GM19324 (cell line): ENCODE measurements at regions not wholly inside any gene's neighbourhood (a gene's known extent, or its start where the extent isn't known, plus 50 kb on each side); places are given as distances from the start of the nearest gene placed in this dataset.
"Not testable (repeated sequence)": the region's sequence is repeated elsewhere in the genome, so short reads cannot be mapped to it uniquely, and the experiment has no call there.

Source experiments
- ATAC-seq: cut with Tn5 transposase; IDR thresholded peaks from one replicate; pipeline ENCODE4 v1.9.1; 2021; ENCODE audit warnings: mild to moderate bottlenecking, moderate library complexity; ENCODE audit not compliant: unreplicated experiment, low FRiP score

DNA sequence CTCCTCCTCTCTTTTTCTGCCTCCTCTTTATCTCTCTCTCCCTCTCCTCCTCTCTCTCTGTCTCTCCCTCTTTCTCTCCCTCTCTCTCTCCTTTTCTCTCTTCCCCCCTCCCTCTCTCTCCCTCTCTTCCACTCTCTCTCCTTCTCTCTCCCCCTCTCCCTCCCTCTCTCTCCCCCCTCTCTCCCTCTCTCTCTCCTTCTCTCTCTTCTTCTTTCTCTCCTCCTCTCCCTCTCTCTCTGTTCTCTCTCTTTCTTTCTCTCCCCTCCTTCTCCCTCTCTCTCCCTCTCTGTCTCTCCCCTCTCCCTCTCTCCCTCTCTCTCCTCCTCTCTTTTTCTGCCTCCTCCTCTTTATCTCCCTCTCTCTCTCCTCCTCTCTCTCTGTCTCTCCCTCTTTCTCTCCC, 197.4 kb downstream of the UQCRFS1 start:
- ATAC-seq, result no peak

GRCh38 chr19:29014857-29015436, 198.0 kb downstream of the UQCRFS1 start:
- ATAC-seq, result no peak

DNA sequence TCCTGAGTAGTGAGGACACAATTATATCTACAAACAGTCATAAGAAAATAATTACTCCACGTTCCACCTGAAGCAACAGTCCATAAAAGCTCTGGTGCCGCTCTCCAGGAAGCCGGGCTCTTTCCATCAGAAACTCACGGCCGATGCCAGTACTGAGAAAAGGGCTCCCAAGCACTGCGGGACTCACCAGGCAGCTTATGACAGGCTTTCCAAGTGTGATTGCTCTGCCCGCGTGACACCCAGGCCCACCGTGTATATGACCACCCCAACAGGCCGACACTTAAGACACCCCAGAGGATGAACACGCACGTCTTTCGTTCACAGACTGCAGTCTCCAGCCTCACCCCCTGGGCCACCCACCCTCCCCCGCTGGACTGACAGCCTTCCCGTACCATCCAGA, 199.0 kb downstream of the UQCRFS1 start:
- no peak for ATAC-seq

DNA sequence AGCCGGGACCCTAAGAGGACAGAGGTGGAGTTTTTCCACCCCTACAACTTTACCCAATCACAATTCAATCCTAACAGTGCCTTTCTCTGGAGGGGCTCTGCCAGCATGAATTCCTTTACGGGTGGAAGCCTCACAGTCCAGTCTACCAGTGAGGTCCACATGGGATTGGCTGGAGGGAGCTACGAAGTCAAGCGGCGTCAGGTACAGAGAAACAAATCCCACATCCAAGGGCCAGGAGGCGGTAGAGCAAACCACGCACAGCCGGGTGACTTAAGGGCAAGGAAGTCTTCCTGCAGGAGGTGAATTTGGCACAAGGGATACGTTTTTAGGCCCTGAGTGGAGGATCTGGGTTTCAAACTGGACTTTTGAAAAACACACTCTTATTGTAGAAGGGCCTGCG, 199.6 kb downstream of the UQCRFS1 start:
- ATAC-seq, result no peak

DNA sequence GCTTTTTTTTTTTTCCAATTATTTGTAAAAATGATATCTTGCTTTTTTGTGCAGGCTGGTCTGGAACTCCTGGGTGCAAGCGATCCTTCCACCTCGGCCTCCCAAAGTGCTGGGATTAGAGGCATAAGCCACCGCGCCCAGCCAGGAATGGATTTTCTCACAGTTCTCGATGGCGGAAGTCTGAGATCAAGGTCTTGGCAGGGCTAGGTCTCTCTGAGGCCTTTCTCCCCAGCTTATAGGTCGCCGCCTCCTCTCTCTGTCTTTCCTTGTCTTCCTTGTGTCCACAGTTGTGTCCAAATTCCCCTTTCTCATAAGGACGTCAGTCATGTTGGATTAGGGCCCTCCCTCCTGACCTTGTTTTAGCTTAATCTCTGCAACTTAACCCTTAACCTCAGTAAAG, 200.5 kb downstream of the UQCRFS1 start:
- no peak for ATAC-seq

DNA sequence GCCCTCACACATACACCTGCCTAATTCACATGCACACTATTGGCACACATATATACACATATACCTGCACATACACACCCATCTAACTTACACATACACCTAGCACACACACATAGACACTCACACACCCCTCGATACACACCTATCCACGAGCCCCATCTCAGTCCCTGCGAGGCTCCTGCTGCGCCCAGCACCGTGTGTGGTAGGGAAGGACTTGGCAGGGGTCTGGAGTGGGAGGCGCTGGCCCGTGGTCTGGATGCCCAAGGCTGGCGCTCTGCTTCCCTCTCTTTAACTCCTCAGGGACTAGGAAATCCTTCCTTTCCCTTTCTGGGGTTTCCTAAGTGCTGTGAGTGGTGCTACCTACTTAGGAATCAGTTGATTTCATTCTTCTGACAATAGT, 202.7 kb downstream of the UQCRFS1 start:
- ATAC-seq, result no peak

DNA sequence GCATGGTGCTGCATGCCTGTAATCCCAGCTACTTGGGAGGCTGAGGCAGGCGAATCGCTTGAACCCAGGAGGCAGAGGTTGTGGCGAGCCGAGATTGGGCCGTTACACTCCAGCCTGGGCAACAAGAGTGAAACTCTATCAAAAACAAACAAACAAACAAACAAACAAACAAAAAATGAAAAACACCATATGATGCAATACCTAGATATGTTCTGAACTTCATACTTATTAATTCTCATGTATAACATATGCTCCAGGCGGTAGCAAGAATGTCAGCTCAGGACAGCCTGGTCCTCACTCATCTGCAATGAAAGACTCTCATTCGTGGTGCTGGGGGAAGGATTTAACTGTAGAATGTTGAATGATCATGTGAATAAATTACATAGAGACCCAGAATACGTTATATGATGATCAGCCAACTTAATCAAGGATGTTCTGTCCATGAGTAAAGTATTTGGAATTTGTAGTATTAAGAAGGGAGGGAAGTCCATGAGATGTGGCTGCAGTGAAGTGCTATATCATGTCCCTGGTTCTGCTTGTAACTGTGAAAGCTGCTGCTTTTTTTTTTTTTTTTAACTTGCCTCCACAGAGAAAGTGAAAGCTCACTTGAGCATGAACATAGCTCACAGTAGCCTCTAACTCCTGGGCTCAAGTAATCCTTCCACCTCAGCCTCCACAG, 206.8 kb downstream of the UQCRFS1 start:
- ATAC-seq, result no peak

- ATAC-seq, result no peak
These were observed 208.2 kb downstream of the UQCRFS1 start for GRCh38 chr19:29004796-29005195.

GRCh38 chr19:29003641-29004409, 209.1 kb downstream of the UQCRFS1 start:
- no peak for ATAC-seq

DNA sequence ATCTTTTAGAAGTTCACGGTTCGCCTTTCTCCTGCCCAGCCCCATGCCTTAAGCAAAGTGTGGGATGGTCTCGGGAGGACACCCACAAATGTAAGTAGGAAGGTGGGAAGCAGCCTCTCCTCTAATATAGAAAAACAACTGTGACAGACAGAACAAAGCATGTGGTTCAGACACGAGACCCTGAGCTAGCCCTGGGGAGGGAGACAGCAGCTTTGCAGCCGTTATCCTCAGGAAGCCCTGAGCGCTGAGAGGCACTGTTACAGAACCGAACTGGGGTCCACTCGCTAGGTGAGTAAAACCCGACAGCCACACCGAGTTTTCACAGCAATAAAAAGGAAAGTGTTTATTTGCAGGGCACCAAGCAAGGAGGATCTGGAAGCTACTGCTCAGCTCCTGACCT, 210.6 kb downstream of the UQCRFS1 start:
- no peak for ATAC-seq

DNA sequence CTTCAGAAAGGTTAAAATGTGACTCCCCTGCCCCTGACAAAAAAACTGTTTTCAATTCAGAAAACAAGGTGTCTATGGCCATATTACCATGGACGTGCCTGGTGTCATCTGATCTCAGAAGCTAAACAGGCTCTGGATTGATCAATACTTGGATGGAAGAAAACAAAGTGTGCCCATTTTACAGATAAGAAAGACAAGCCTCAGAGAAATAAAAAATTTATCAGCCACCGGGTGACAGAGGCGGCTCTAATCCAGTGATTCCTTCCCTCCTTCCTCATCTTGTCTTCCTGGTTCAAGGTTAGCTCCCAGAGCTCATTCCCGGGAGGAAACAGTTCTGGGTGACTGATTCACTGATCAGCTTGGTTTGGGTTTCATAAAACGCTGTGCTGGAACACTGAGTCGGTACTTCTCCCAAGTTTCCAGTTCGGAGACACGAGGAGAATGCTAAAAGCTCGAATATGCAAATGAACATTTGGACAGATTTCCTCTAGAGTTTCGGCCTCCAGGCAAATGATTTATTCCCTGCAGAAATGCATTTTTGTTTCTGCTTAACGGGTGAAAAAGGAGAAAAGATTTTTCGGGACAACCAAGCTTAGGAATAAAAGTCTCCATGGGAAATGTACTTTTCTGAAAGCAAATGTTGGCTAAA, 211.2 kb downstream of the UQCRFS1 start:
- ATAC-seq, result no peak

DNA sequence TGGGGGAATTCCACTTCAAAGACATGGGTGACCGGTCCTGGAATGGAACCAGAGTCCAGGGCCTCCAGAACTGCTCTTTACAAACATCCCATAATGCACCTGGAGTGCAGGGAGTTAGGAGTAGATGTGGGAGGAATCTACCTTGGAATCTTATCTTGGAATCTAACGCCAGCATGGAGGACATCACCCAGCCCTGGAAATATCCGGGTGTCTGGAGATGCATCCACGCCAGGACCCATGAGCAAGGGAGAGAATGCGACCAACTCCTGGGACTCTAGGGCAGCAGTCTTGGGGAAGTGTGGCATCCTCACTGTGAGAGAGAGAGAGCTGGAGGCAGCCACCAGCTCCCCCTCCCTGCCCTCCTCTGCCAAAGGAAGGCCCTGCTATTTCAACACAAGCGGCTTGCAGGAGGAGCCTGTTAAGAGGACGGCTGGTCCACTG, 211.8 kb downstream of the UQCRFS1 start:
- no peak for ATAC-seq

DNA sequence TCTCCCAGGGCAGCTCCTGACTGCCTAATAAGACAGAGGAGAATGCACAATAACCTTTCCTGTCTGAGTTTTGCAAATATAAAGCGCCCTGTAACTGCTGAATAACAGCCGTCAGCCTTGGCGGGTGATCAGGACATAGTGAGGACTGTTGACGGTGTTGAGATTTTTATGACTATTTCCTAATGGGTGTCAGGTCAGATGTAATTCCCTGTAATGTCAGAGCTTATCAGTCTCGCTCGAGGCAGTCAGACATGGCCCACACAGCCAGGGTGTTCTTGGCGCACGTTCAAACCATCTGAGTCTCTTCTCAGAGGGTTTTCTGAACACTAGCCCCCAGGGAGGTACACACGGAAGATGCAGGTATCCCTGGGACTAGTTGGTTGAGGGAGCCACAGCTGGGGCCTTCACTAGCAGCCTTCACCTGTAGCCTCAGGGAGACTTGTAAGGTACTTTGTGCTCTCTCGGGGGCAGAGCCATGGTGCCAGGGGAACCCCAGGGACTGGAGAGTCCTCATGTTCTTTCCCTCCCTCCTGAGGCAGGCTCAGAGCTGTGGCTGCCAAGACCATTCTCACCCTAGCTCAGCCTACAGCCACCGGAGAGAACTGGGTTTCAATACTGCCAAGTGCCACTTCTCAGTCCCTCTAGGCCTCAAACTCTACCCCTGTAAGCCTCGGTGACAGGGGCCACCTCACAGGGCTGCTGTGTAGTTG, 213.1 kb downstream of the UQCRFS1 start:
- ATAC-seq, result no peak

DNA sequence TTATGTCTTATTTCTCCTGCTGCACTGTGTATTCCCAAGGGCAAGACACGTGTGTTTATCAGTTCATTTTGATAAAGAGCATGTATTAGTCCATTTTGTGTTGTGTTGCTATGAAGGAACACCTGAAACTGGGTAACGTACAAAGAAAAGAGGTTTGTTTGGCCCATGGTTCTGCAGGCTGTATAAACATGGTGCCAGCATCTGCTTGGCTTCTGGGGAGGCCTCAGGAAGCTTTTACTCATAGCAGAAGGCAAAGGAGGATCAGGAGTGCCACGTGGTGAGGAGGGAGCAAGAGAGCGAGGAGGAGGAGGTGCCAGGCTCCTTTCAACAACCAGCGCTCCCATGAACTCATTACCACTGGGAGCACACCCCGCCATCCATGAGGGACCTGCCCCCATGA, 214.0 kb downstream of the UQCRFS1 start:
- ATAC-seq, result no peak

- not testable (repeated sequence) for ATAC-seq
These were observed 215.1 kb downstream of the UQCRFS1 start for GRCh38 chr19:28997866-28998265.

DNA sequence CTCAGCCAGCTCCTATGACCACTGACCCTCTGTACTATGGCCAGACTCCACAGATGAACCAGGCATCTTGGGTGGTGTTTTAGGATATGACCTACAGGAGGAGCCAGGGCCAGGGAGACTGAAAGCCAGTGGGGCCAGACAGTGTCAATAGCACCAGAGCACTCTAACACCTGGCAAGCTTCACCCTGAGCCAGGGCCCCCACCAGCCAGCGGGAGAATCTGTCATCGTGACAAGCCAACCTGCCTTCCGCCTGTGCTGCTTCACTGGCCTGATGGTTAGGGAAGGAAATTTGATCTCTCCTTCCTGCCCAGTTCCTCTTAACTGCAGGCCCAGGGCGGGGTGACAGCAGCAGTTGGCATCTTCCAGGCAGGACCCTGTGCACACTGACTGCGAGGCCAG, 222.4 kb downstream of the UQCRFS1 start:
- no peak for ATAC-seq

- ATAC-seq, result no peak
These were observed 223.2 kb downstream of the UQCRFS1 start for GRCh38 chr19:28989739-28990138.

- no peak for ATAC-seq
These were observed 224.9 kb downstream of the UQCRFS1 start for GRCh38 chr19:28988066-28988465.

DNA sequence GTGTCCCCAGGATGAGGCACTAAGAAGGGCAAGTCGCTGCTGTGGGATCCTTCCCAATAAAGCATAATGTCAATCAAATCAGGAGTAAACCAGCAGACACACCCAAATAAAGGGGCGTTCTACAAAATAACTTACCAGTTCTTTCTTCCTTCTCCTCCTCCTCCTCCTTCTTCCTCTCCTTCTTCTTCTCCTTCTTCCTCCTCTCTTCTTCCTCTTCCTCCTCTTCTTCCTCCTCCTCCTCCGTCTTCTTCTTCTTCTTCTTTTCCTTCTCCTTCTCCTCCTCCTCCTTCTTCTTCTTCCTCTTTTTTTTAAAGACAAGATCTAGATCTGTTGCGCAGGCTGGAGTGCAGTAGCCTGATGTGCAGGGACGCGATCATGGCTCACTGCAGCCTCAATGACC, 225.8 kb downstream of the UQCRFS1 start:
- ATAC-seq, result no peak

DNA sequence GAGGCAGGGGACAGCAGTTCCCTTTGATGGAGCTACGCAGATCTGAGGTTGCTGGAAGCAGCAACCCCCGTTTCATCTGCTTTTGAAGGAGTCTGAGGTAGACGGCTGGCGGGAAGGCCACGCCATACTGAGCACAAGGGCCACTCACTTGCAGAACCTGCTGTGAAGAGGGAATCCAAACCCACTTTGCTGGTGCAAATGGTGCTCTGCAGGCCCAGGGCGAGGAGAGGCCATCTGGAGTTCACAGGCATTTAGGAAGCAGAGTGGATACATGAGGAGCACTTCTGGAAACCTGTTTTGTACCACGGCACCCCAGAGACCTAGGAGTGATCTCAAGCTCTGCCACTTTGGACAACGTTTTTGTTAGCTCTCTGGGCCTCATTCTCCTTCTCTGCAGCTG, 227.8 kb downstream of the UQCRFS1 start:
- ATAC-seq, result no peak

DNA sequence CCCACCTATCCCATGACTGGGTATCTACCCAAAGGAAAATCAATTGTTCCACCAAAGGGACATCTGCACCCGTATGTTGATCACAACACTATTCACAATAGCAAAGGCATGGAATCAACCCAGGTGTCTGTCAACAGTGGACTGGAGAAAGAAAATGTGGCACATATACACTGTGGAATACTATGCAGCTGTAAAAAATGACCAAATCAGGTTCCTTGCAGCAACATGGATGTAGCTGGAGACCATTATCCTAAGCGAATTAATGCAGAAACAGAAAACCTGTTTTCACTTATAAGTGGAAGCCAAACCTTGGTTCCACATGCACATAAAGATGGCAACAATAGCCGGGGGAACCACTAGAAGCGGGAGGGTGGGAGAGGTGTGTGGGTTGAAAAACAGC, 228.6 kb downstream of the UQCRFS1 start:
- no peak for ATAC-seq
